Stomach (tissue), 8 donors: ENCODE measurements at regions not wholly inside any gene's neighbourhood (a gene's known extent, or its start where the extent isn't known, plus 50 kb on each side); places are given as distances from the start of the nearest gene placed in this dataset.

Source experiments
- DNase-seq, 2 donors: peaks; one replicate each; pipeline versions ENCODE4 v3.0.0 to v3.0.0-alpha.2; 2013 to 2019
- H3K27ac ChIP-seq, 5 donors: fragments of 200-600 bp in 4 of 5; sonication (generic) in 4 of 5; one replicate each; pipeline ENCODE4 v1.5.1; 2013 to 2019; ENCODE audit warnings: mild to moderate bottlenecking in 1 of 5, moderate library complexity in 1 of 5
- H3K27me3 ChIP-seq, 3 donors: fragments of 200-600 bp; sonication (generic); one replicate each; pipeline ENCODE4 v1.5.1; 2017 to 2019; ENCODE audit warnings: mixed run types in 1 of 3
- H3K36me3 ChIP-seq, 4 donors: fragments of 200-600 bp; sonication (generic); 1 replicate in 3 of 4; 2 replicates in 1 of 4; pipeline ENCODE4 v1.5.1; 2016 to 2019
- H3K4me1 ChIP-seq, 4 donors: fragments of 200-600 bp; sonication (generic); one replicate each; pipeline ENCODE4 v1.5.1; 2016 to 2019
- H3K4me3 ChIP-seq, 4 donors: fragments of 200-600 bp; sonication (generic) in 3 of 4; one replicate each; pipeline ENCODE4 v1.5.1; 2016 to 2019; ENCODE audit warnings: mild to moderate bottlenecking in 1 of 4
- H3K9me3 ChIP-seq, 4 donors: fragments of 200-600 bp; sonication (generic); one replicate each; pipeline ENCODE4 v1.5.1; 2016 to 2019
- EP300 ChIP-seq: sonication (generic); formaldehyde crosslinking; IDR thresholded peaks from one replicate; pipeline ENCODE4 v1.6.1; 2017; ENCODE audit warnings: antibody characterized with exemption
- POLR2A ChIP-seq, 4 donors: fragments of 450-650 bp; IDR thresholded peaks; one replicate each; pipeline ENCODE4 v1.6.1; 2016; ENCODE audit warnings: antibody characterized with exemption in 4 of 4, control low read depth in 2 of 4, mild to moderate bottlenecking in 1 of 4, moderate library complexity in 1 of 4
- POLR2AphosphoS5 ChIP-seq, 3 donors: sonication (generic); formaldehyde crosslinking; IDR thresholded peaks; one replicate each; pipeline ENCODE4 v1.6.1; 2016; ENCODE audit warnings: antibody characterized with exemption in 3 of 3
- WGBS, 5 donors: extraction: QIAGEN DNeasy Blood & Tissue Kit in 3 of 5; methylation state at CpG; one replicate each; pipeline versions ENCODE4 v1.1.5 to v1.1.7; 2013 to 2018; 5-methylcytosine and 5-hydroxymethylcytosine counted together
- intact Hi-C: fragments of 100-400 bp; cut with DNase I; formaldehyde crosslinking; loops from one replicate; pipeline ENCODE4 v1.15.1; 2023; ENCODE audit warnings: low total_unique reads
- TF ChIP-seq, protein P1 (sequence below), 7 experiments: fragments of 450-650 bp in 4 of 7; fragments of 200-600 bp in 3 of 7; sonication (generic) in 3 of 7; IDR thresholded peaks; one replicate each; pipeline ENCODE4 v1.5.1; 2016 to 2019; ENCODE audit warnings: antibody characterized with exemption in 7 of 7, control low read depth in 2 of 7, mild to moderate bottlenecking in 1 of 7
- donor health status: healthy with polysubstance abuse.
- donor health status: Bipolar disorder and iron deficiency.
- donor health status: healthy.

DNA sequence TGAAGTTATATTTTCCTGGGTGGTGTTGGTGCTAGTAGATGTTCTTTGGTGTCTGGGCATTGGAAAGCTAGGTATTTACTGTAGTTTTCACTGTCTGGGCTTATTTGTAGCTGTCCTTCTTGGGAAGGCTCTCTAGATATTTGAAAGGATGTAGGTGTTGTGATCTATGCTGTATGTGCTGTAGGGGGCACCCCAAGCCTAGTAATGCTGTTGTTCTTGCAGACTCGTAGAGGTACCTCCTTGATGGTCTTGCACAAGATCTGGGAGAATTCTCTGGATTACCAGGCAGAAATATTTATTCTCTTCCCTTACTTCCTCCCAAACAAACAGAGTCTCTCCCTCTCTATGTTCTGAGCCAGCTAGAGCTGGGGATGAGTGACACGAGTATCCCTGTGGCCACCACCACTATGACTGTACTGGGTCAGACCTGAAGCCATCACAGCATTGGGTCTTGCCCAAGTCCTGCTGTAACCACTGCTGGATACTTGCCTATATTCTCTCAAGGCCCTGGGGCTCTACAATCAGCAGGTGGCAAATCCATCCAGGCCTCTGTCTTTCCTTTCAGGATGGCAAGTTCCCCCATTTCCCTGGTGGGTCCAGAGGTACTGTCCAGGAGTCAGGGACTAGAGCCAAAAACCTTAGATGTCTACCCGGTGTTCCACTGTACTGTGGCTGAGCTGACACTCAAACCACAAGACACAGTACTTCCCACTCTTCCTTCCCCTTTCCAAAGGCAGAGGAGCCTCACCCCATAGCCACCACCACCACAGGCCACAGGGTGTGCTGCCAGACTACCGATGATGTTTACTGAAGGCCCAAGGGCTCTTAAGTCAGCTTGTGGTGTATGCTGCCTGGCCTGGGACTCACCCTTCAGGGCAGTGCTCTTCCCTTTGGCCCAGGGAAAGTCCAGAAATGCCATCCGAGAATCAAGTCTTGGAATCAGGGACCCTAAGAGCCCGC, 195.2 kb upstream of the DPPA4 start:
- DNase-seq, result peak; percentile 33 to 78
- 57 to 68% (median 60%) methylated on average over 6 of the region's 6 CpGs for WGBS, 5 donors
- Histone ChIP-seq H3K4me3 (no peak overlapping the region), H3K27me3 (no peaks in the 10 kb centered on the region), H3K4me1 (no peaks in the 10 kb centered on the region), H3K36me3 (no peaks in the 10 kb centered on the region), H3K27ac (no peak overlapping the region), H3K9me3 (peaks cover 0 to 7% (median 0%) of the 10 kb centered on the region in 4 donors)
- intact Hi-C loops, result no loop called here
- TF ChIP-seq POLR2A (IDR thresholded peaks at IDR 0.05), result no peak
- TF ChIP-seq, protein P1, sequence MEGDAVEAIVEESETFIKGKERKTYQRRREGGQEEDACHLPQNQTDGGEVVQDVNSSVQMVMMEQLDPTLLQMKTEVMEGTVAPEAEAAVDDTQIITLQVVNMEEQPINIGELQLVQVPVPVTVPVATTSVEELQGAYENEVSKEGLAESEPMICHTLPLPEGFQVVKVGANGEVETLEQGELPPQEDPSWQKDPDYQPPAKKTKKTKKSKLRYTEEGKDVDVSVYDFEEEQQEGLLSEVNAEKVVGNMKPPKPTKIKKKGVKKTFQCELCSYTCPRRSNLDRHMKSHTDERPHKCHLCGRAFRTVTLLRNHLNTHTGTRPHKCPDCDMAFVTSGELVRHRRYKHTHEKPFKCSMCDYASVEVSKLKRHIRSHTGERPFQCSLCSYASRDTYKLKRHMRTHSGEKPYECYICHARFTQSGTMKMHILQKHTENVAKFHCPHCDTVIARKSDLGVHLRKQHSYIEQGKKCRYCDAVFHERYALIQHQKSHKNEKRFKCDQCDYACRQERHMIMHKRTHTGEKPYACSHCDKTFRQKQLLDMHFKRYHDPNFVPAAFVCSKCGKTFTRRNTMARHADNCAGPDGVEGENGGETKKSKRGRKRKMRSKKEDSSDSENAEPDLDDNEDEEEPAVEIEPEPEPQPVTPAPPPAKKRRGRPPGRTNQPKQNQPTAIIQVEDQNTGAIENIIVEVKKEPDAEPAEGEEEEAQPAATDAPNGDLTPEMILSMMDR (IDR thresholded peaks at IDR 0.05), result peak in 2 of 7 experiments; percentile 12 to 18

DNA sequence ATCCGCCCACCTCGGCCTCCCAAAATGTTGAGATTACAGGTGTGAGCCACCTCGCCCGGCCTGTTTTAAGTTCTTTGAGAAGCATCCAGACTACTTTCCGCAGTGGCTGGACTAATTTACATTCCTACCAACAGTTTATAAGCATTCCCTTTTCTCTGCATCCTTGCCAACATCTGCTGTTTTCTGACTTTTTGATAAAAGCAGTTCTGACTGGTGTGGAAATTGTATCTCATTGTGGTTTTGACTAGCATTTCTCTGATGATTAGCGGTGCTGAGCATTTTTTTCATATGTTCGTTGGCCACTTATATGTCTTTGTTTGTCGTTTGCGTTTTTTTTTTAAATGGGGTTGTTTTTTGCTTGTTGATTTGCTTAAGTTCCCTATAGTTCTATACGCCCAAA, 208.4 kb upstream of the DPPA4 start:
- Histone ChIP-seq H3K36me3 (no peaks in the 10 kb centered on the region), H3K4me1 (no peaks in the 10 kb centered on the region), H3K9me3 (no peaks in the 10 kb centered on the region), H3K27me3 (no peaks in the 10 kb centered on the region), H3K4me3 (no peak overlapping the region), H3K27ac (no peak overlapping the region)
- DNase-seq, result no peak
- TF ChIP-seq EP300, result no peak
- TF ChIP-seq, protein P1 (IDR thresholded peaks at IDR 0.05), result no peak
- no peak for TF ChIP-seq POLR2A (IDR thresholded peaks at IDR 0.05)
- no peak for TF ChIP-seq POLR2AphosphoS5 (IDR thresholded peaks at IDR 0.05)
- 79 to 87% (median 85%) methylated on average over 10 of the region's 10 CpGs for WGBS, 5 donors
- intact Hi-C loops, result no loop called here

DNA sequence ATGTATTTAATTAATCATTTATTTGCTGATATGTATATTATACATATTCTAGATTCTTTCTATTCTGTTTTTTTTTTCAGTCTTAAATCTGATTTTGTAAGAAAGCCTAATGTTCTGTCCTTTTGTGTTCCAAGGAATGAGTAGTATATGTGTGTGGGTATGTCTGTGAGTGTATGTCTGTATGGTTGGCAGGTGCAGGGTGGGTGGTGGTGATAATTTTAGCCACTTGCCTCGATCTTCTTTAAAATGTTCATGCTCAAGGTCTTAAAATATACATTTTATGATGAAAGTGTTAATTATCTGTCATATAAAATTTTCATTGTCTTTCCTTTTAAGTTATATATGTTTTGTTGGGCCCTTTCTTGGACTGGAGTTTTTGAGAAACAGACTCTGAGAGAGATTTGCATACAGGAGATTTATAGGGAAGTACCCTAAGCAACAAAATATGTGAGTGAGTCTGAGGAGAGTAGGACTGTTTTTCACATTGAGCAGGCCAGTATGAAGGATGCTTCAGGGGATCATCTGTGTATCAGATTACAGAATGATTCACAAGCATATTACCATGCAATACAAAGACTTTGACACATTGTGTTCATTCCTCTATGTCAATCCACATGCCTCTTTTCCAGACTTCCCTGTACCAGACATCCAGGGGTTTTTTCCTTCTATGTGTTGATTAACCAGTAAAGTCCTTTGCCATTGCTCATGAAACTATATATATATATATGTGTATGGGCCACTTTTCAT, 211.0 kb upstream of the DPPA4 start:
- no peaks in the 10 kb centered on the region for H3K9me3 ChIP-seq
- TF ChIP-seq, protein P1 (IDR thresholded peaks at IDR 0.05), result no peak
- TF ChIP-seq POLR2A (IDR thresholded peaks at IDR 0.05) (no peak), POLR2AphosphoS5 (IDR thresholded peaks at IDR 0.05) (no peak), EP300 (no peak)
- intact Hi-C loops, result no loop called here
- DNase-seq, result no peak
- no peaks in the 10 kb centered on the region for H3K36me3 ChIP-seq
- no peak overlapping the region for H3K4me3 ChIP-seq
- WGBS, 5 donors, result 58 to 90% (median 70%) methylated on average over 1 of the region's 1 CpG
- no peaks in the 10 kb centered on the region for H3K27me3 ChIP-seq
- no peak overlapping the region for H3K27ac ChIP-seq
- H3K4me1 ChIP-seq, result no peaks in the 10 kb centered on the region

DNA sequence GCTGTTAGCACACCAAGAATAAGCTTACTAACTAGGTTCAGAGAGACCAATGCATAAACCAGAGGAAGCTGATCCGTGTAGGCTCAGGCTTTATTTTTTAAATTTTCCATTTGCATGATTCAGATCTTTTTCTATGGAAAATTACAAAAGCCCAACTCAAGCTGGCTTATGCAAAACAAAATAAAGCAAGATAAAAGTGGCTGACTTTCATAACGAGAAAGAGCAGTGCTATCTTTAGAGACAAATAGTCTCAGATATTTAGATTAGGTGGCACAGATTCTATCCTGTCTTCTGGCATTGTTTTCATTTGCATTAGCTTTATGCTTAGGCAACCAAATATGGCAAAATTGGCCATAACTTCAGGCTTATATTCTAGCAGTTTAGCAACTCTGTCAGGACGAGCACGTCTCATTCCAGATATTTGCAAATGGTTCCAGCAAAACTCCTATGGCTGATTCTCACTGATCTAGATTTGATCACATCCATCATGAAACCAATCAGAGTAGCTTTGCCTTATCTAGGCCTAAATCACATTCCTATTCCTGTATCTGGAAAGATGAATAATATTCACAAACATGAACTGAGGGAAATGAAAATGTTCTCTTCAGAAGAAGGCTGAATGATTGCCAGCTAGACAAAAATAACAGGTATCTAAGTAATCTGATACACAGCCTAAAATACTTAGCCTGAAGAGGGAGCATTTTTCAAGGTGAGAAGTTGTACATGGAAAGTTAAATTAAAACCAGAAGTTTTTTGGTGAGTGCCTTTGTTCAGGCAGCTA, 216.4 kb upstream of the DPPA4 start:
- DNase-seq, result no peak
- H3K27ac ChIP-seq, result no peak overlapping the region
- TF ChIP-seq EP300, result no peak
- no peak for TF ChIP-seq POLR2A (IDR thresholded peaks at IDR 0.05)
- TF ChIP-seq, protein P1 (IDR thresholded peaks at IDR 0.05), result no peak
- no peak for TF ChIP-seq POLR2AphosphoS5 (IDR thresholded peaks at IDR 0.05)
- H3K36me3 ChIP-seq, result no peaks in the 10 kb centered on the region
- no peaks in the 10 kb centered on the region for H3K4me1 ChIP-seq
- 39 to 55% (median 47%) methylated on average over 4 of the region's 4 CpGs for WGBS, 5 donors
- intact Hi-C loops, result no loop called here
- H3K4me3 ChIP-seq, result no peak overlapping the region
- H3K9me3 ChIP-seq, result peaks cover 0 to 12% (median 8%) of the 10 kb centered on the region in 4 donors
- no peaks in the 10 kb centered on the region for H3K27me3 ChIP-seq
